ENCODE measurements at regions not wholly inside any gene's neighbourhood (a gene's known extent, or its start where the extent isn't known, plus 50 kb on each side); places are given as distances from the start of the nearest gene placed in this dataset.
A peak's percentile ranks its signal among the peaks of the same experiment; 100 is the strongest.

- no peaks in the 10 kb centered on the region for H3F3A ChIP-seq (ENCODE audit: insufficient read depth, low read length)
- H3K4me3 ChIP-seq (ENCODE audit: low read depth, low read length, poor library complexity, severe bottlenecking) = no peak overlapping the region
- H3K4me2 ChIP-seq (ENCODE audit: low read length) = no peak overlapping the region
- no peak overlapping the region for H3K9ac ChIP-seq (ENCODE audit: low read length)
- no peaks in the 10 kb centered on the region for H4K20me1 ChIP-seq (ENCODE audit: insufficient read depth, low read length)
- no peak overlapping the region for H2AFZ ChIP-seq (ENCODE audit: low read length)
- H3K9me2 ChIP-seq (ENCODE audit: low read depth, low read length) = no peaks in the 10 kb centered on the region
- peak overlapping the region; percentile 67 for H3K27ac ChIP-seq (ENCODE audit: low read depth, low read length, poor library complexity, severe bottlenecking)
- H3K9me3 ChIP-seq (ENCODE audit: low read length) = no peaks in the 10 kb centered on the region
- H3K79me2 ChIP-seq (ENCODE audit: insufficient read depth, low read length) = peaks cover 8% of the 10 kb centered on the region; the same call in 1 of the 2 replicates
- TF ChIP-seq EZH2 (IDR thresholded peaks at IDR 0.05; ENCODE audit: borderline replicate concordance, low read length) (no peak), CTCF (IDR thresholded peaks at IDR 0.05; ENCODE audit: low read length) (no peak)
- H3K36me3 ChIP-seq (ENCODE audit: insufficient read depth, low read length) = no peaks in the 10 kb centered on the region
- no peaks in the 10 kb centered on the region for H3K27me3 ChIP-seq (ENCODE audit: insufficient read depth, low read length)
- H3K4me1 ChIP-seq (ENCODE audit: insufficient read depth, low read length, severe bottlenecking) = peaks cover 35% of the 10 kb centered on the region
Measured at GRCh38 chr2:64704161-64704560, 50.4 kb upstream of the SERTAD2 start.

DNA sequence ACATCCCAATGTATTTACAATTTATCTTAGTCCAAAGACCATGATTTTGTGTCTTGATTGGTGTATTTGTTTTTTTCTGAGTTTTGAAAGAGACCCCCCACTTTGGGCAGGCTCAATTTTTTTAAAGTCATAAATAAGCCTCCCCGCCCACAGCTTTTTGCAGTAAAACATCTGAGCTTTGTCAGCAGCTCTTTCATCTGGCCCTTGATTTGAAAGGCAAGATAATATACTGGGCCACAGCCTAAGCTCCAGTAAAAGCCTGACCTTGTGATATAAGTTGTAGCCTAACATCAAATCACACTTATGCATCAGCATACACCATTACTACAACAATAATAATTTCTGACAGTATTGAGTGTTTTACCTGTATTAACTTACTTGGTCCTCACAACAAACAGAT, 51.3 kb upstream of the SERTAD2 start:
- peaks cover 8% of the 10 kb centered on the region; the same call in 1 of the 2 replicates for H3K79me2 ChIP-seq (ENCODE audit: insufficient read depth, low read length)
- TF ChIP-seq CTCF (IDR thresholded peaks at IDR 0.05; ENCODE audit: low read length) = no peak
- no peak for TF ChIP-seq EZH2 (IDR thresholded peaks at IDR 0.05; ENCODE audit: borderline replicate concordance, low read length)
- H3F3A ChIP-seq (ENCODE audit: insufficient read depth, low read length) = no peaks in the 10 kb centered on the region
- no peaks in the 10 kb centered on the region for H4K20me1 ChIP-seq (ENCODE audit: insufficient read depth, low read length)
- no peak overlapping the region for H3K4me3 ChIP-seq (ENCODE audit: low read depth, low read length, poor library complexity, severe bottlenecking)
- H3K36me3 ChIP-seq (ENCODE audit: insufficient read depth, low read length) = no peaks in the 10 kb centered on the region
- H3K9me3 ChIP-seq (ENCODE audit: low read length) = no peaks in the 10 kb centered on the region
- H3K9ac ChIP-seq (ENCODE audit: low read length) = no peak overlapping the region
- peaks cover 26% of the 10 kb centered on the region for H3K4me1 ChIP-seq (ENCODE audit: insufficient read depth, low read length, severe bottlenecking)
- H2AFZ ChIP-seq (ENCODE audit: low read length) = no peak overlapping the region
- H3K27ac ChIP-seq (ENCODE audit: low read depth, low read length, poor library complexity, severe bottlenecking) = peak overlapping the region; percentile 67
- no peaks in the 10 kb centered on the region for H3K27me3 ChIP-seq (ENCODE audit: insufficient read depth, low read length)
- H3K4me2 ChIP-seq (ENCODE audit: low read length) = no peak overlapping the region
- no peaks in the 10 kb centered on the region for H3K9me2 ChIP-seq (ENCODE audit: low read depth, low read length)

- no peak for TF ChIP-seq EZH2 (IDR thresholded peaks at IDR 0.05; ENCODE audit: borderline replicate concordance, low read length)
- TF ChIP-seq CTCF (IDR thresholded peaks at IDR 0.05; ENCODE audit: low read length) = no peak
- H2AFZ ChIP-seq (ENCODE audit: low read length) = no peak overlapping the region
- peaks cover 30% of the 10 kb centered on the region for H3K4me1 ChIP-seq (ENCODE audit: insufficient read depth, low read length, severe bottlenecking)
- H3K27me3 ChIP-seq (ENCODE audit: insufficient read depth, low read length) = no peaks in the 10 kb centered on the region
- no peaks in the 10 kb centered on the region for H3K9me2 ChIP-seq (ENCODE audit: low read depth, low read length)
- no peak overlapping the region for H3K9ac ChIP-seq (ENCODE audit: low read length)
- H3K79me2 ChIP-seq (ENCODE audit: insufficient read depth, low read length) = peaks cover 9% of the 10 kb centered on the region
- no peaks in the 10 kb centered on the region for H3K9me3 ChIP-seq (ENCODE audit: low read length)
- H3K4me3 ChIP-seq (ENCODE audit: low read depth, low read length, poor library complexity, severe bottlenecking) = no peak overlapping the region
- H3K36me3 ChIP-seq (ENCODE audit: insufficient read depth, low read length) = no peaks in the 10 kb centered on the region
- H4K20me1 ChIP-seq (ENCODE audit: insufficient read depth, low read length) = no peaks in the 10 kb centered on the region
- H3K4me2 ChIP-seq (ENCODE audit: low read length) = no peak overlapping the region
- no peaks in the 10 kb centered on the region for H3F3A ChIP-seq (ENCODE audit: insufficient read depth, low read length)
- no peak overlapping the region for H3K27ac ChIP-seq (ENCODE audit: low read depth, low read length, poor library complexity, severe bottlenecking)
Measured at GRCh38 chr2:64707276-64707675, 53.6 kb upstream of the SERTAD2 start.

All from OCI-LY1 (cell line).